AG10803 (cell line): ENCODE measurements at regions not wholly inside any gene's neighbourhood (a gene's known extent, or its start where the extent isn't known, plus 50 kb on each side); places are given as distances from the start of the nearest gene placed in this dataset.
A peak's percentile ranks its signal among the peaks of the same experiment; 100 is the strongest.

ENCODE experiments used
- DNase-seq: peaks from one replicate; pipeline ENCODE4 v3.0.0; 2010; ENCODE audit warnings: low read depth
- H3K4me3 ChIP-seq: 2 replicates; pipeline ENCODE4 v1.5.1; 2011; ENCODE audit warnings: mild to moderate bottlenecking, low read length, control low read depth
- CTCF ChIP-seq: conservative IDR thresholded peaks from 2 replicates; pipeline ENCODE4 v1.5.1; 2011; ENCODE audit warnings: mild to moderate bottlenecking, low read length, control low read depth, inconsistent platforms

- no peak overlapping the region for H3K4me3 ChIP-seq
- no peak for TF ChIP-seq CTCF
- no peak for DNase-seq
Observed at GRCh38 chr5:168001318-168001717, 290.1 kb upstream of the WWC1 start.

GRCh38 chr5:168002116-168002515 lies 289.3 kb upstream of the WWC1 start:
- no peak overlapping the region for H3K4me3 ChIP-seq
- no peak for TF ChIP-seq CTCF

GRCh38 chr5:168005093-168005492 lies 286.4 kb upstream of the WWC1 start:
- DNase-seq: peak; percentile 35
- H3K4me3 ChIP-seq: no peak overlapping the region
- TF ChIP-seq CTCF: no peak

More at GRCh38 chr5:168002116-168002515, 289.3 kb upstream of the WWC1 start:
- no peak for DNase-seq

GRCh38 chr5:168005936-168006335 lies 285.5 kb upstream of the WWC1 start:
- no peak for TF ChIP-seq CTCF
- DNase-seq: no peak

GRCh38 chr5:168006456-168007130 lies 284.9 kb upstream of the WWC1 start:
- no peak overlapping the region for H3K4me3 ChIP-seq
- DNase-seq: peak; percentile 44
- TF ChIP-seq CTCF: no peak

More at GRCh38 chr5:168005936-168006335, 285.5 kb upstream of the WWC1 start:
- H3K4me3 ChIP-seq: no peak overlapping the region

GRCh38 chr5:168007286-168007685 lies 284.2 kb upstream of the WWC1 start:
- DNase-seq: no peak
- no peak for TF ChIP-seq CTCF
- H3K4me3 ChIP-seq: no peak overlapping the region

- no peak for TF ChIP-seq CTCF
- DNase-seq: no peak
- no peak overlapping the region for H3K4me3 ChIP-seq
Observed at GRCh38 chr5:168008555-168008954, 282.9 kb upstream of the WWC1 start.
